Mesenchymal stem cell (in vitro differentiated cells and primary cell): ENCODE measurements at regions not wholly inside any gene's neighbourhood (a gene's known extent, or its start where the extent isn't known, plus 50 kb on each side); places are given as distances from the start of the nearest gene placed in this dataset.

Experiments
- DNase-seq: peaks from one replicate; pipeline ENCODE4 v3.0.0-alpha.2; 2013
- H2AFZ ChIP-seq: one replicate; pipeline ENCODE4 v1.6.1; 2013; ENCODE audit warnings: low read depth, mild to moderate bottlenecking, control low read depth, inconsistent platforms, low read length, moderate library complexity
- H2AK5ac ChIP-seq: 2 replicates; pipeline ENCODE4 v1.6.1; 2013; ENCODE audit warnings: low read length, moderate library complexity, mild to moderate bottlenecking, inconsistent platforms; ENCODE audit not compliant: severe bottlenecking
- H2BK120ac ChIP-seq: one replicate; pipeline ENCODE4 v1.6.1; 2013; ENCODE audit warnings: low read depth, mild to moderate bottlenecking, inconsistent platforms, low read length, moderate library complexity
- H2BK12ac ChIP-seq, 2 experiments: one replicate each; pipeline ENCODE4 v1.6.1; 2013; ENCODE audit warnings: inconsistent platforms in 2 of 2, low read length in 2 of 2, mild to moderate bottlenecking in 2 of 2, moderate library complexity in 2 of 2, control low read depth in 1 of 2
- H2BK15ac ChIP-seq: one replicate; pipeline ENCODE4 v1.6.1; 2013; ENCODE audit warnings: mild to moderate bottlenecking, low read depth, inconsistent platforms; ENCODE audit not compliant: poor library complexity, severe bottlenecking
- H2BK5ac ChIP-seq: 2 replicates; pipeline ENCODE4 v1.6.1; 2013; ENCODE audit warnings: low read depth, mild to moderate bottlenecking, low read length, control low read depth, inconsistent platforms; ENCODE audit not compliant: poor library complexity, severe bottlenecking
- H3K14ac ChIP-seq, 2 experiments: one replicate each; pipeline ENCODE4 v1.6.1; 2013; ENCODE audit warnings: inconsistent platforms in 2 of 2, low read length in 2 of 2, control low read depth in 1 of 2, mild to moderate bottlenecking in 1 of 2, moderate library complexity in 1 of 2
- H3K18ac ChIP-seq, 2 experiments: one replicate each; pipeline ENCODE4 v1.6.1; 2013; ENCODE audit warnings: inconsistent platforms in 2 of 2, low read length in 2 of 2, control low read depth in 1 of 2, low read depth in 1 of 2, mild to moderate bottlenecking in 1 of 2
- H3K23ac ChIP-seq, 2 experiments: one replicate each; pipeline ENCODE4 v1.6.1; 2013; ENCODE audit warnings: inconsistent platforms in 2 of 2, low read length in 2 of 2, mild to moderate bottlenecking in 2 of 2, moderate library complexity in 2 of 2, control low read depth in 1 of 2
- H3K27ac ChIP-seq: 2 replicates; pipeline ENCODE4 v1.5.1; 2013; ENCODE audit warnings: mild to moderate bottlenecking, moderate library complexity, low read length, control low read depth, inconsistent platforms; ENCODE audit not compliant: poor library complexity, severe bottlenecking
- H3K27me3 ChIP-seq, 2 experiments: 2 replicates each; pipeline versions ENCODE4 v1.6.1 to v1.7.0; 2013; ENCODE audit warnings: low read length in 2 of 2, mild to moderate bottlenecking in 2 of 2, moderate library complexity in 2 of 2, control low read depth in 1 of 2, inconsistent platforms in 1 of 2; ENCODE audit not compliant: control insufficient read depth in 1 of 2, insufficient read depth in 1 of 2
- H3K36me3 ChIP-seq, 2 experiments: 2 replicates each; pipeline versions ENCODE4 v1.6.1 to v1.7.0; 2013; ENCODE audit warnings: low read length in 2 of 2, control low read depth in 1 of 2, inconsistent platforms in 1 of 2, low read depth in 1 of 2, mild to moderate bottlenecking in 1 of 2; ENCODE audit not compliant: insufficient read depth in 2 of 2, control insufficient read depth in 1 of 2
- H3K4ac ChIP-seq, 2 experiments: one replicate each; pipeline ENCODE4 v1.6.1; 2013; ENCODE audit warnings: inconsistent platforms in 2 of 2, low read length in 2 of 2, mild to moderate bottlenecking in 2 of 2, moderate library complexity in 2 of 2, control low read depth in 1 of 2, low read depth in 1 of 2
- H3K4me1 ChIP-seq: 2 replicates; pipeline ENCODE4 v1.6.1; 2013; ENCODE audit warnings: low read depth, low read length, control low read depth; ENCODE audit not compliant: control insufficient read depth, insufficient read depth
- H3K4me2 ChIP-seq: 2 replicates; pipeline ENCODE4 v1.6.1; 2013; ENCODE audit warnings: low read length, mild to moderate bottlenecking, inconsistent platforms; ENCODE audit not compliant: poor library complexity, severe bottlenecking
- H3K4me3 ChIP-seq, 2 experiments: 2 replicates each; pipeline versions ENCODE4 v1.5.1 to v1.7.0; 2013; ENCODE audit warnings: low read length in 2 of 2, mild to moderate bottlenecking in 2 of 2, control low read depth in 1 of 2, low read depth in 1 of 2; ENCODE audit not compliant: insufficient read depth in 1 of 2
- H3K79me1 ChIP-seq: replicated peaks from 2 replicates; pipeline ENCODE4 v1.6.1; 2013; ENCODE audit warnings: mild to moderate bottlenecking, control low read depth, low read length, inconsistent platforms; ENCODE audit not compliant: poor library complexity, severe bottlenecking
- H3K9ac ChIP-seq: 2 replicates; pipeline ENCODE4 v1.7.0; 2013; ENCODE audit warnings: mild to moderate bottlenecking, low read length, moderate library complexity
- H3K9me3 ChIP-seq: 2 replicates; pipeline ENCODE4 v1.7.0; 2013; ENCODE audit warnings: mild to moderate bottlenecking, low read length; ENCODE audit not compliant: control insufficient read depth
- H4K8ac ChIP-seq: one replicate; pipeline ENCODE4 v1.6.1; 2013; ENCODE audit warnings: inconsistent platforms, mild to moderate bottlenecking, low read length, moderate library complexity
- H4K91ac ChIP-seq: one replicate; pipeline ENCODE4 v1.6.1; 2013; ENCODE audit warnings: mild to moderate bottlenecking, low read length, inconsistent platforms
- WGBS: methylation state at CpG from one replicate; pipeline ENCODE4 v1.1.7; 2013; ENCODE audit warnings: mixed read lengths; 5-methylcytosine and 5-hydroxymethylcytosine counted together

GRCh38 chr14:56386024-56386423, 193.6 kb upstream of the TMEM260 start:
- H2BK12ac ChIP-seq = no peak overlapping the region
- H2AFZ ChIP-seq = no peak overlapping the region
- no peaks in the 10 kb centered on the region for H3K79me1 ChIP-seq
- H3K4me3 ChIP-seq = no peak overlapping the region
- no peak overlapping the region for H4K8ac ChIP-seq
- H3K9me3 ChIP-seq = peaks cover 23% of the 10 kb centered on the region
- no peak for DNase-seq
- H3K4me1 ChIP-seq = no peaks in the 10 kb centered on the region
- no peak overlapping the region for H2BK15ac ChIP-seq
- H2BK5ac ChIP-seq = no peak overlapping the region
- H3K27me3 ChIP-seq = no peaks in the 10 kb centered on the region
- no peaks in the 10 kb centered on the region for H3K36me3 ChIP-seq
- no peak overlapping the region for H3K14ac ChIP-seq
- H3K18ac ChIP-seq = no peak overlapping the region
- H4K91ac ChIP-seq = no peak overlapping the region
- no peak overlapping the region for H3K23ac ChIP-seq
- no peak overlapping the region for H3K27ac ChIP-seq
- no peak overlapping the region for H3K9ac ChIP-seq
- H2BK120ac ChIP-seq = no peak overlapping the region
- no peak overlapping the region for H3K4ac ChIP-seq
- H3K4me2 ChIP-seq = no peak overlapping the region
- H2AK5ac ChIP-seq = no peak overlapping the region

DNA sequence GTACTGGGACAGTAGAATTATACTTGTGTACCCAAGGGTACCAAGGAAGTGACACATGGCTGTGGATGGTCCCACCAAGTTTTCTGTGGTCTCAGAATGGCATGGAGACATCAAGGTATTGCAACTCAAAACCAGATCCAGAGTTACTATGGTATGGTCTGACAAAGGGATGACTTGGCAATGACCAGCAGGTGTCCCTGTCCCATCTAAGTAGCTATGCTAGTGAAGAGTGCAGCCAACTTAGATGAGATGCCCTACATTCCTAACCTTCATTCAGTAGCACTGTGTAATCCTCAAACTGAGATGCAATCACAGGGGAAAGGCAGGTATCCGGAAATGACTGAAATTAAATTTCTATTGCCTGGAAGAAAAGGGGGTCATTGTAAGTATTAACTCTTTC, 188.7 kb upstream of the TMEM260 start:
- Histone ChIP-seq H3K79me1 (no peaks in the 10 kb centered on the region), H3K4me3 (no peak overlapping the region), H2BK5ac (no peak overlapping the region), H2AK5ac (no peak overlapping the region), H3K27ac (no peak overlapping the region), H2BK15ac (no peak overlapping the region), H2BK120ac (no peak overlapping the region), H3K4me1 (no peaks in the 10 kb centered on the region), H3K18ac (no peak overlapping the region), H3K9ac (no peak overlapping the region), H3K9me3 (peaks cover 4% of the 10 kb centered on the region), H2AFZ (no peak overlapping the region), H3K4ac (no peak overlapping the region), H3K36me3 (no peaks in the 10 kb centered on the region), H3K4me2 (no peak overlapping the region), H4K91ac (no peak overlapping the region), H3K14ac (no peak overlapping the region), H4K8ac (no peak overlapping the region), H3K23ac (no peak overlapping the region), H3K27me3 (no peaks in the 10 kb centered on the region), H2BK12ac (no peak overlapping the region)
- WGBS = 100% methylated on average over 1 of the region's 1 CpG
- no peak for DNase-seq

DNA sequence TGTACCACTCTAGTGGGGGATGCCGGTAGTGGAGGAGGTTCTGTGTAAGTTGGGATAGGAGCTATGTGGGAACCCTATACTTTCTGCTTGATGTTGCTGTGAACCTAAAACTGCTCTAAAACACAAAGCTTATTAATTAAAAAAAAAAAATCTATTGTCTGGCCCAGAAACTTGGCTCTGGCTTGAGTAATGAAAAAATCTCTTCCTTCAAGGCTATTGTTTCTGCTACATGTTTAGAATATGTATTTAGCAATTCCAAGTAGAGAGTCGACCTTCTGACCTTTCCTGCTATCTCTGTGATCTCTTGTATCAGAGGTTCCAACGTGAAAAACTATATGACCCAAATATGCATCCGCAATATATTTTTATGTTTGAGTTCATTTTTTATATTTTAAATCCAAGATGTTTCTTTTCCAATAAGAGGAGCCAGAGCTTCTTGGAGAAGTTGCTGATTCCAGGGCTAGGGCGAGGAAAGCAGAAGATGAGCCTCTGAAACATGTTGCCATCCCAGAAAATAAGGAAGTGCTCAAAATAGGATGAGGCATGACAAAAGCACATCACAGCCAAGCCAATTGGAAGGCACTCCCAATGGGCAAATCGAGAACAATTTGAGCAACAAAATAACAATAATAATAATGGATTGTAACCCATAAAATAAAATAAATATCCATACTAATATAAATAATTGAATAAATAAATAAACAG, 184.6 kb upstream of the TMEM260 start:
- Histone ChIP-seq H4K91ac (no peak overlapping the region), H3K4me3 (no peak overlapping the region), H3K4ac (no peak overlapping the region), H3K9ac (no peak overlapping the region), H3K27me3 (no peaks in the 10 kb centered on the region), H2BK5ac (no peak overlapping the region), H4K8ac (no peak overlapping the region), H3K23ac (no peak overlapping the region), H2BK12ac (no peak overlapping the region), H3K9me3 (no peaks in the 10 kb centered on the region), H2BK15ac (no peak overlapping the region), H3K14ac (no peak overlapping the region), H3K36me3 (no peaks in the 10 kb centered on the region), H2AFZ (no peak overlapping the region), H3K18ac (no peak overlapping the region), H3K79me1 (no peaks in the 10 kb centered on the region), H3K27ac (no peak overlapping the region), H3K4me2 (no peak overlapping the region), H2AK5ac (no peak overlapping the region), H2BK120ac (no peak overlapping the region), H3K4me1 (no peaks in the 10 kb centered on the region)
- DNase-seq = no peak
- WGBS = 91% methylated on average over 1 of the region's 6 CpGs

DNA sequence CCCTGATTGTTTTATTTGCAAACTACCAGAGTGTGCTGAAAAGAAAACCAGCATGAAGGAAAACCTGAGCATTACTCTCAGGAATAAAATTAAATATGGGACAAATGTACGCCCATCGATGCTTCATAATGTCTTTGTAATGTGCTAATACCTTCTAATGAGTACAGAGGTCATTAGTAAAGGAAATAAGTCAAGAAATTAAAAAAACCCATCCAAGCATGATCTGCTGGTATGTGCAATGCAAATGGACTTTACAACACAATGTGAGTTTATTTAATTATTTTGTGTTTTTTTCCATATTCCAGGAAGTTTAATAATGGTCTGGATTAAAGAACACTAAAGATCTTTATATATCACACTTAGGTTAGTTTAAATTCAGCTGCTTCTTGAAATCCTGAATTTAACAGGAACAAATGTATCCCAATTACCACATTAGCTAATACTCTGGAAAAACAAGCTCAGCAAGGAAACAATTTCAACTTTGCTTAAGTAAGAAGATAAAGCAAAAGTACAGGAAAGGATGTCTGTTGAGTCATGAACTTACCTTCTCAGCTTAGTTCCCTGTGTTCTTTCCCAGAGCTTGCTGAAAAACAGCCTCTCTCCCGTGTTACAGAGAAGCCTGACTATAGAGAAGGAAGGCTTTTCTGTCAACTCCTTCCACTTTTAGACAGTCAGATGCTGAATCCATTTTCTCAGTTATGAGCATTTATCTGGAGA, 179.3 kb upstream of the TMEM260 start:
- no peaks in the 10 kb centered on the region for H3K79me1 ChIP-seq
- H3K4me2 ChIP-seq = no peak overlapping the region
- H2AK5ac ChIP-seq = no peak overlapping the region
- no peak overlapping the region for H4K91ac ChIP-seq
- no peak overlapping the region for H2BK120ac ChIP-seq
- H2BK5ac ChIP-seq = no peak overlapping the region
- 68% methylated on average over 2 of the region's 3 CpGs for WGBS
- no peak overlapping the region for H3K23ac ChIP-seq
- H3K9me3 ChIP-seq = peaks cover 7% of the 10 kb centered on the region
- no peak overlapping the region for H3K9ac ChIP-seq
- H2AFZ ChIP-seq = no peak overlapping the region
- no peak overlapping the region for H3K27ac ChIP-seq
- no peak overlapping the region for H3K14ac ChIP-seq
- no peak overlapping the region for H3K4me3 ChIP-seq
- H3K36me3 ChIP-seq = no peaks in the 10 kb centered on the region
- H2BK12ac ChIP-seq = no peak overlapping the region
- H3K27me3 ChIP-seq = no peaks in the 10 kb centered on the region
- H3K18ac ChIP-seq = no peak overlapping the region
- H3K4me1 ChIP-seq = no peaks in the 10 kb centered on the region
- no peak overlapping the region for H4K8ac ChIP-seq
- DNase-seq = no peak
- H2BK15ac ChIP-seq = no peak overlapping the region
- H3K4ac ChIP-seq = no peak overlapping the region
